PC-3 (cell line): ENCODE measurements at regions not wholly inside any gene's neighbourhood (a gene's known extent, or its start where the extent isn't known, plus 50 kb on each side); places are given as distances from the start of the nearest gene placed in this dataset.

Source experiments
- ATAC-seq: fragments of 200-7000 bp; cut with Tn5 transposase; 2 replicates; pipeline ENCODE4 v1.9.1; 2020; ENCODE audit warnings: mild to moderate bottlenecking, moderate library complexity
- BruUV-seq: library from RNA; stranded (reverse); fragments of 400-500 nt; replicated peaks from 2 replicates; lab custom pipeline; 2021; lab: Mats Ljungman, UMichigan
- CTCF ChIA-PET: fragments of 300-600 bp; sonication (Branson Sonifier 250); formaldehyde crosslinking; loops from one replicate; lab custom pipeline; 2022; ENCODE audit warnings: antibody characterized with exemption; lab: Charles Lee
- POLR2A ChIA-PET: fragments of 300-600 bp; sonication (Branson Sonifier 250); formaldehyde crosslinking; loops from one replicate; lab custom pipeline; 2022; ENCODE audit warnings: antibody characterized with exemption; ENCODE audit not compliant: unreplicated experiment; lab: Charles Lee
- DNase-seq: peaks from one replicate; pipeline ENCODE4 v3.0.0-alpha.2; 2015
- H2AFZ ChIP-seq: fragments of 300-600 bp; sonication (generic); 2 replicates; pipeline ENCODE4 v1.6.0; 2016; ENCODE audit warnings: antibody characterized with exemption, low read length
- H3F3A ChIP-seq: fragments of 300-600 bp; sonication (generic); one replicate; pipeline ENCODE4 v1.6.0; 2017; ENCODE audit warnings: antibody characterized with exemption, low read length, control low read depth, mild to moderate bottlenecking; ENCODE audit not compliant: unreplicated experiment
- H3K27ac ChIP-seq: fragments of 300-600 bp; sonication (generic); 2 replicates; pipeline ENCODE4 v1.5.1; 2016; ENCODE audit warnings: mild to moderate bottlenecking, low read length
- H3K27me3 ChIP-seq: fragments of 300-600 bp; sonication (generic); 2 replicates; pipeline ENCODE4 v1.6.1; 2016; ENCODE audit warnings: low read length, mixed read lengths
- H3K36me3 ChIP-seq: fragments of 300-600 bp; sonication (generic); 2 replicates; pipeline ENCODE4 v1.6.1; 2016; ENCODE audit warnings: low read depth, mixed run types, low read length, mixed read lengths
- H3K4me1 ChIP-seq: fragments of 300-600 bp; sonication (generic); 2 replicates; pipeline ENCODE4 v1.5.1; 2016; ENCODE audit warnings: low read length; ENCODE audit not compliant: insufficient read depth
- H3K4me2 ChIP-seq: fragments of 300-600 bp; sonication (generic); 2 replicates; pipeline ENCODE4 v1.6.0; 2016; ENCODE audit warnings: low read length
- H3K4me3 ChIP-seq: fragments of 300-600 bp; sonication (generic); 2 replicates; pipeline ENCODE4 v1.5.1; 2016; ENCODE audit warnings: mild to moderate bottlenecking, low read length, mixed read lengths
- H3K79me2 ChIP-seq: fragments of 300-600 bp; sonication (generic); 2 replicates; pipeline ENCODE4 v1.6.1; 2017; ENCODE audit warnings: low read length, mixed read lengths
- H3K9ac ChIP-seq: fragments of 300-600 bp; sonication (generic); 2 replicates; pipeline ENCODE4 v1.6.0; 2016; ENCODE audit warnings: mild to moderate bottlenecking, low read length
- H3K9me2 ChIP-seq: fragments of 300-600 bp; sonication (generic); replicated peaks from 2 replicates; pipeline ENCODE4 v1.6.1; 2016; ENCODE audit warnings: mixed run types, low read length, mixed read lengths
- H3K9me3 ChIP-seq: fragments of 300-600 bp; sonication (generic); 2 replicates; pipeline ENCODE4 v1.6.1; 2016; ENCODE audit warnings: low read length, mixed read lengths
- H4K20me1 ChIP-seq: fragments of 300-600 bp; sonication (generic); 2 replicates; pipeline ENCODE4 v1.6.1; 2016; ENCODE audit warnings: low read length, mixed read lengths
- EZH2 ChIP-seq: fragments of 300-600 bp; sonication (generic); IDR thresholded peaks from one replicate; pipeline ENCODE4 v1.6.1; 2017; ENCODE audit warnings: antibody characterized with exemption, mild to moderate bottlenecking, low read length; ENCODE audit not compliant: unreplicated experiment
- EZH2phosphoT487 ChIP-seq: fragments of 300-600 bp; sonication (generic); IDR thresholded peaks from 2 replicates; pipeline ENCODE4 v1.6.1; 2018; ENCODE audit warnings: mild to moderate bottlenecking, antibody characterized with exemption, low read length, borderline replicate concordance
- intact Hi-C: fragments of 100-400 bp; cut with micrococcal nuclease; formaldehyde crosslinking; loops from 2 replicates; pipeline ENCODE4 v1.9.0; 2023
- TF ChIP-seq, protein P1 (sequence below): fragments of 300-600 bp; sonication (generic); conservative IDR thresholded peaks from 2 replicates; pipeline ENCODE4 v1.5.1; 2017; ENCODE audit warnings: antibody characterized with exemption, low read depth, mild to moderate bottlenecking, low read length

DNA sequence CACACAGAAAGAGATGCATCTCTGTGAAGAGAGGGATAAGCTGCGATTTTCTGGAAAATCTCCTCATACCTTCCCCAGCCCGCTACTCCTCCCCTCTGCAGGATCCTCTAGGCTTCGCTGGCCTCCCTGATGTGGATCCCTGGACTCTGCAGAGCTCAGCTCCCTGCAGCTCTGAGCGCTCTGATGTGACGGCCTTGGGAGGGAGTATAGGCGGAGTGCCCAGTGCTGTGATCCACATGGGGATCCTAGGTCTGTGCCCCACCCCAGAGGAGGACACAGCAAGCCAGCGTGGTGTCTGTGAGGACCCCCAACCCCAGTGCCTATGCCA, 111.0 kb downstream of the GYPC start:
- H2AFZ ChIP-seq: no peak overlapping the region
- intact Hi-C loops: no loop called here
- no peak overlapping the region for H3K27ac ChIP-seq
- H3K9ac ChIP-seq: no peak overlapping the region
- no peaks in the 10 kb centered on the region for H3K79me2 ChIP-seq
- TF ChIP-seq, protein P1, sequence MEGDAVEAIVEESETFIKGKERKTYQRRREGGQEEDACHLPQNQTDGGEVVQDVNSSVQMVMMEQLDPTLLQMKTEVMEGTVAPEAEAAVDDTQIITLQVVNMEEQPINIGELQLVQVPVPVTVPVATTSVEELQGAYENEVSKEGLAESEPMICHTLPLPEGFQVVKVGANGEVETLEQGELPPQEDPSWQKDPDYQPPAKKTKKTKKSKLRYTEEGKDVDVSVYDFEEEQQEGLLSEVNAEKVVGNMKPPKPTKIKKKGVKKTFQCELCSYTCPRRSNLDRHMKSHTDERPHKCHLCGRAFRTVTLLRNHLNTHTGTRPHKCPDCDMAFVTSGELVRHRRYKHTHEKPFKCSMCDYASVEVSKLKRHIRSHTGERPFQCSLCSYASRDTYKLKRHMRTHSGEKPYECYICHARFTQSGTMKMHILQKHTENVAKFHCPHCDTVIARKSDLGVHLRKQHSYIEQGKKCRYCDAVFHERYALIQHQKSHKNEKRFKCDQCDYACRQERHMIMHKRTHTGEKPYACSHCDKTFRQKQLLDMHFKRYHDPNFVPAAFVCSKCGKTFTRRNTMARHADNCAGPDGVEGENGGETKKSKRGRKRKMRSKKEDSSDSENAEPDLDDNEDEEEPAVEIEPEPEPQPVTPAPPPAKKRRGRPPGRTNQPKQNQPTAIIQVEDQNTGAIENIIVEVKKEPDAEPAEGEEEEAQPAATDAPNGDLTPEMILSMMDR: no peak
- TF ChIP-seq EZH2phosphoT487 (no peak), EZH2 (no peak)
- H3K4me3 ChIP-seq: no peak overlapping the region
- no peak for ATAC-seq
- no TSS peak for BruUV-seq
- ChIA-PET POLR2A (no interaction called here), CTCF (no interaction called here)
- no peaks in the 10 kb centered on the region for H4K20me1 ChIP-seq
- H3K36me3 ChIP-seq: no peaks in the 10 kb centered on the region
- H3K9me2 ChIP-seq: no peaks in the 10 kb centered on the region
- H3K4me2 ChIP-seq: no peak overlapping the region
- H3K9me3 ChIP-seq: no peaks in the 10 kb centered on the region
- DNase-seq: no peak
- no peaks in the 10 kb centered on the region for H3K4me1 ChIP-seq
- no peaks in the 10 kb centered on the region for H3F3A ChIP-seq
- H3K27me3 ChIP-seq: peaks cover 7% of the 10 kb centered on the region; the same call in 1 of the 2 replicates

DNA sequence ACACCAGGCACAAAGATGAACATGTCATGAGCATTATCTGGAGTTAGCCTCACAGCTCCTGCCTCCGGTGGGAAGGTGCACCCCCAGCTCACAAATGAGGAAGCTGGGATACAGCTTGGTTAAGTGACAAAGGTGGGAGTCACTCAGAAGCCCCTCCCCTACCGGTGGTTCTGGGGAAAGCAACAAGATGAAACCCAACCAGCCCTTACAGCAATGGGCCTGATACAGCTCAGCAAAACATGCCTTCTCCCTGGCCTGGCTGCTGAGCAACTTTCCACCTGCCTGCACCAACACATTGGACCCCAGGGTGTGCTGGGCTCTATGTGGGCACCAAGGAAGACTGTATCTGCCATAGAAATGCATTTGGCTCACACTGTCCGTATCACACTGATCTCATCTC, 113.2 kb downstream of the GYPC start:
- ATAC-seq (no peak), DNase-seq (no peak)
- Histone ChIP-seq H3K4me2 (no peak overlapping the region), H3K4me1 (no peaks in the 10 kb centered on the region), H3F3A (no peaks in the 10 kb centered on the region), H3K79me2 (no peaks in the 10 kb centered on the region), H3K4me3 (no peak overlapping the region), H3K9me2 (no peaks in the 10 kb centered on the region), H3K27ac (no peak overlapping the region), H4K20me1 (no peaks in the 10 kb centered on the region), H2AFZ (no peak overlapping the region), H3K36me3 (no peaks in the 10 kb centered on the region), H3K9me3 (no peaks in the 10 kb centered on the region), H3K9ac (no peak overlapping the region), H3K27me3 (peaks cover 20% of the 10 kb centered on the region)
- intact Hi-C loops: no loop called here
- ChIA-PET CTCF (no interaction called here), POLR2A (no interaction called here)
- TF ChIP-seq EZH2phosphoT487: no peak
- TF ChIP-seq, protein P1: no peak
- BruUV-seq: no TSS peak

DNA sequence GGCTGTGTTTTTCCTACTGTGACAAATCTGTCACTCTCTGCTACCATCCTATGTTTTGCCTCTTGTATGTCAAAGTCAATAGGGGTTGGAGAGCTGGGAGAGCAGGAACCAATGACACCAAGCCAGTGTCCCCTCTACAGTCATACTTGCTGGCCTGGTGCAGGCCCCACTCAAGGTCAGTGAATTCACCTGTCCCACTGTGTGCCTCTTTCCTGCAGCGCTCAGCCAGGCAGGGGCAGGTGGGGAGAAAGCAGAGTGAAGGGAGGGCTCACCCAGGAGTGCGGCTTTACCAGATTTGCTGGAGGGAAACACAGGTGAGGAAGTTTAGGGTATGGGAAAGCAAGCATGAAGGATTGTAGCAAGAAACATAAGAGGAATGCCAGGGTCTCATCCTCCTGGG, 114.5 kb downstream of the GYPC start:
- Histone ChIP-seq H3K27ac (no peak overlapping the region), H4K20me1 (no peaks in the 10 kb centered on the region), H3K79me2 (no peaks in the 10 kb centered on the region), H3K4me1 (no peaks in the 10 kb centered on the region), H3K9me2 (no peaks in the 10 kb centered on the region), H3K27me3 (peaks cover 23% of the 10 kb centered on the region), H3K9ac (no peak overlapping the region), H3K4me2 (no peak overlapping the region), H3K36me3 (no peaks in the 10 kb centered on the region), H2AFZ (no peak overlapping the region), H3K4me3 (no peak overlapping the region), H3F3A (no peaks in the 10 kb centered on the region), H3K9me3 (no peaks in the 10 kb centered on the region)
- DNase-seq: no peak
- POLR2A ChIA-PET: no interaction called here
- ATAC-seq: no peak
- no TSS peak for BruUV-seq
- TF ChIP-seq EZH2 (no peak), EZH2phosphoT487 (no peak)
- TF ChIP-seq, protein P1: no peak
- CTCF ChIA-PET: no interaction called here
- intact Hi-C loops: no loop called here
